ENCODE measurements at regions not wholly inside any gene's neighbourhood (a gene's known extent, or its start where the extent isn't known, plus 50 kb on each side); places are given as distances from the start of the nearest gene placed in this dataset.

DNA sequence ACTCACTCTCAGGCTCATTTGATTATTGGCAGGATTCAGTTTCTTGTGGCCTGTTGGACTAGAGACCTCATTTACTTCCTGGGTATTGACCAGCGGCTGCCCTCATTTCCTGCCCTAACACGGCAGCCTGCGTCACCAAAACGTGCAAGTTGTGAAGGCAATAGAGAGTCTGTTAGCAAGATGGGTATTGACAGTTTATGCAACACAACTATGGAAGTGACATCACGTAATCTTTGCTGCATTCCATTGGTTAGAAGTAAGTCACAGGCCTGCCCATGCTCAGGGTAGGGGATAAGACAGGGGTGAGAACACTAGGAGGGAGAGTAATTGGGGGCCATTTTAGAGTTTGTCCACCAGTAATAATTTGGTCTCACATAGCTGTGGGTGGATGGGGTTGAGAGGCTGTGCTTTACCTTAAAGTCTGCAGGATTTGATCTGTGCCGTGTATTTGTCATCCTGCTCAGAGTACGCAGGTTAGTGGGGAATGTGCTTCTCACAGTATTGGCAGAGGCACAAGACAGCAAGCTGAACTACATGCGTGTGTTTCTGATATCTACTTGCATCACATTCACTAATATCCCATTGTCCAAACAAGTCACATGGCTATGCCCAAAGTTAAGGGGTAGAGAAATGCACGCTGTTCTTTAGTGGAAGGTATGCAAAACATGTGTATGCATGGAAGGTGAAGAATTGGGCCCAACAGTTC lies 83.3 kb downstream of the EDEM1 start:
- no peak for DNase-seq

DNA sequence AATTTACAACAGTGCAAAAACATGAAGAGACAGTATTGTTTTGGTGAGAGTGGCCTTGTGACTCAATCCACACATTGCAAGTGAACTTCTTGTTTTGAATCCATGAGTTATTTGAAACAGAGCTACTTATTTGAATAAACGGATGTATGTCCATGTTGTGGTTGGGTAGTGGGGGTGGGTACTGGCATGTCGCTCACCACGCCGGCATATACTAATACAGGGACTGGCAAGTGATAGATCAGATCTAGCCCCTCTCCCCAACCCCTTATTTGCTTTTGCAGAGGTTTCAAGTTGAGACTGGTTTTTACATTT lies 83.8 kb downstream of the EDEM1 start:
- DNase-seq = no peak

DNA sequence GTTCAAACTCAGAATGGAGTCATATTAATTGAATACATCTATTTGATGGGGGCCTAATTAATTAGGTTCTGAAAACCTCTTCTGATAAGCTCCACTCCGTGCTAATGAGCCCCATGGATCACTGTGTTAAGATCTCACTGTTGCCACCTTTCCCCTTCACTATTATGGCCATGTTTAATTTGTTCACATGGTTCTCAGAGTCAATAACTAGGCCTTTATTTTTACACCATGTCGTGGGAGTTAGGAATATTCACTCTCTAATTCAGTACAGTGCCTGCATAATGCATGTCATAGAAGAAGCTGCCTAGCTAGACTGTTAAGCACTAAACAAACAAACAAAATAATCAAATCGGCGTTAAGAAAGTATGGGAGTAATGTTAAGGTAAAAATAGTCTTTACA lies 84.9 kb downstream of the EDEM1 start:
- no peak for DNase-seq

DNA sequence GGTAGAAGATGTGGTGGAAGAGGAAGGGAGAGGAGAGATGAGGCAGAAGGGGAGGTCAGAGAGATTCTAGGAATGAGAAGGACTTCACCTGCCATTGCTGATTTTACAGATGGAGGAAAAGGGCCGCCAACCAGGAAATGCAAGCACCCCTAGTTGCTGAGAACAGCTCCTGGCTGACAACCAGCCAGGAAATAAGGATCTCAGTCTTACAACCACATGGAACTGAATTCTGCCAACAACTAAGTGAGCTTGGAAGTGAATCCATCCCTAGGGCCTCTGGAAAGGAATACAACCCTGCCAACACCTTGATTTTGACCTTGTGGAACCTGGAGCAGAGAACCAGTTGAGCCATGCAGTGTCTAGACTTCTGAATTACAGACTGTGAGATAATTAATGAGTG lies 86.6 kb downstream of the EDEM1 start:
- no peak for DNase-seq

DNA sequence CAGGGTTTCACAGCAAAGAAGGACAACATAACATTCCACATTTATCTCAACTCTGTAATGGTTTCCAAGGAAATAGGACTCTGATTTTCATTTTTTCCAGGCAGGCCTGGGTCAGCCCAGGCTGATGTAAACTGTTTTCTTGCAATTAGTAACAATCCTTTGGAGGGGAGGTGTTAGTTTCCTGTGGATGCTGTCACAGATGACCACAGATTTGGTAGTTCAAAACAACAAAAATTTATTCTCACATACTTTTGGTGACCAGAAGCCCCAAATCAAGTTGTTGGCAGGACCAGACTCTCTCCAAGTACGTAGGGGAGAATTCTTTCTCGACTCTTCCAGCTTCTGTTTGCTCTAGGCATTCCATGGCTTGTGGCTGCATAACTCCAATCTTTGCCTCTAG lies 88.0 kb downstream of the EDEM1 start:
- no peak for DNase-seq

DNA sequence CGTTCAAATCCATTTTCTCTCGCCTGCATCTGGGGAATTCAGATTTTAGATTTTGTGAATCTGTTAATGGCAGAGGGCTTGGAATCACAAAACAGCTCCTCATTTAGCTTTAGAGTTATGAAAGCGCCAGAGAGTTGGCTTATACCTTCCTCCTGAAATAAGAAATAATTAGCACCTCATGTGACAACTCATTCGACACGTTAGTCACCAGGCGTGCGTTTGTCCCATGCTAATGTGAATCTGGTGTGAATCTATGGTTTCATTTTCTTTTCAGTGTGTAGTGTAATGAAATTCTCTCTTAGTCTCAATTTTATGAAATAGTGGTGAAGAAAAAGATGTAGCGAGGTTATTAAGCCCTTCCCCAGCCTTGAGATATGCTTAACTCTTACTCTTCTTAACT lies 89.4 kb downstream of the EDEM1 start:
- no peak for DNase-seq

DNA sequence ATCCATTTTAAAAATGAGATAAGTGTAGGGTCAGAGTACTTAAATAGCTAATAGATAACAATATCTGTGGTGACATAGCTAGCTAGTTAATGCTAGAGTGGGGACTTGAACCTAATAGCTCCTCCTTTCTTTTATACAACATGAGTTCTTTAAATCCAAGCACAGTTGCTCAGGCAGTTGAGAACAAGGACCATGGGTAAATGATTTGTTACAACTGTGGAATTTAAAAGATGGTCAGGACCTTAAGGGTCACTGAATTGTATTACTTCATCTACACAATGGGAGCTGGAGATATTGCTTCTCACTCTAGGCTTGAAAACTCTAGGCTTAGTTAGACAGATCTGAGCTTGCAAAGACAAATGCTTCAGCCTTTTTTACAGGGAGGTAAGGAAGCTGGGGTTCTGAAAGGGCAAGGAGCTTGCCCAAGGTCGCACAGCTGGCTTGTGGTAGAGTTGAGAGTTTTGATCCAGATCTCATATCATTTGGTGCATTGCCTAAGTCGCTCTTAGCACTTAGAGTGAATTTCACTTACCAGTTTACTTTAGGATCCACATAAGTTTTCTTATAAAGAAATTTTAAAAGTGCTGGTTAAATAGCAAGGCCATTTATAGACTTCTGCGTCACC lies 90.2 kb downstream of the EDEM1 start:
- DNase-seq = no peak

DNA sequence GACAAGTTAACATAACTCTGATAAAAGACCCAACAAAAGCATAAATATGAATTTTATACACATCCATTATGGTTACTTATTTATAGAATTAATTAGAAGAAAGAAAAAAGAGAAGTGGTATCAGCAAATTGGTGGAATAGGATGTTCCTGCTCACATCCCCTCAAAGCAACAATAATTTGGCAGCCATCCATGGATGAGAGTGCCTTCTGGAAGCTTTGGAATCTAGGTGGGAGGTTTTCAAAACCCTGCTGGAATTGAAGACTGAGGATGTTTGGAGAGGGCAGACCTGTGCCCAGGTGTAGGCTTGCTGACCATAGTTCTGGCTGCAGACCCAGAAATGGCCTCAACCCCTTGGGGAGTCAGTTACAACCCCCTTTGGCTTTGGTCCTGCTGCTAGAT lies 91.2 kb downstream of the EDEM1 start:
- DNase-seq = no peak

DNA sequence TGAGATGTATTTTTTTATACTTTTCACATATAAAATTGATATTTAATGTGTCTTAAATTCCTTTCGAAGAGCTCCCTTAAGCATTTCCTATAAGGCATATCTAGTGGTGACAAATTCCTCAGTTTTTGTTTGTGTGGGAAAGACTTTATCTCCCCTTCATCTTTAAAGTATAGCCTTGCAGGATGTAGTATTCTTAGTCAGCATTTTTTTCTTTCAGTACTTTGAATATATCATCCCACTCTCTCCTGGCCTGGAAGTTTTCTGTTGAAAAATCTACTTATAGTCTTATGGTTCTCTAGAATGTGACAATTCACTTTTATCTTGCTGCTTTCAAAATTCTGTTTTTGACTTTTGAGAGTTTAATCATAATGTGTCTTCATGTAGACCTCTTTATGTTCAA lies 95.2 kb downstream of the EDEM1 start:
- DNase-seq = no peak

DNA sequence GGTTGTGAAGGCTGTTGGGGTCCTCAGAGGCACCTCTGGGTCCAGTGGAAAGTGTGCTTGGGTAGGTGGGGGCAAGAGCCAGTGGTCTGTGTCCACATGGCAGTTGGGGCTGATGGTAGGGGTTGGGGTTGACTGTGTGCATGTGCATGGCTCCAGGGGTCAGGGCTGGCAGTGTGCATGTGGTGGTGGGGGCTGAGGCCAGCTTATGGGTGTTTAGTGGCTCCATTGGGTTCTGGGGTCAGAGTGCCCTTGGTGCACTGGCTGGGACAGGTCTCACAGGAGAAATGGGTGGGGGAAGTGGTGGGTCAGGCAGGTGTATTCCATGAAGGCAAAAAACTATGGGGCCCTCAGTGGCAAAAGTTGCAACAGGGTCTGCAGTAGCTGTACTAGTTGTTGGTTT lies 97.9 kb downstream of the EDEM1 start:
- DNase-seq = no peak

DNA sequence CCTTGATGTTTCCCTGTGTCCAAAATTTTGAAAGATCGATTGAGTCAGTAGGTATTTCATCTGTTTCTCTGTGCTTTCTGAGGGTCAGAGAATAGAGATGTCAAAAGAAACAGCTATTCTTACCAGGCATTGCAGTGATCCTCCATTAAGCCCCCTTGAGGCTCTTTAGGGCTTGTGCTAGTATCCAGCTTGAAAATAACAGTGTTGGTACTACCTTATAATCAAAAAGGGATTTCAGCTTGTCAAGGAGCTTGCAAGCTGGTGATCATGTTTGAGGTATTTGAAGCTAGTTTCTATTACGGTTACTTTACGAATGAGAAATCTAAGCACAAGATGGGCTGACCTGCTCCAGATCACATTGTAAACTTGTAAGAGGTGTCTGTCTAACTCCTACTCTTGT lies 103.4 kb downstream of the EDEM1 start:
- DNase-seq = no peak

DNA sequence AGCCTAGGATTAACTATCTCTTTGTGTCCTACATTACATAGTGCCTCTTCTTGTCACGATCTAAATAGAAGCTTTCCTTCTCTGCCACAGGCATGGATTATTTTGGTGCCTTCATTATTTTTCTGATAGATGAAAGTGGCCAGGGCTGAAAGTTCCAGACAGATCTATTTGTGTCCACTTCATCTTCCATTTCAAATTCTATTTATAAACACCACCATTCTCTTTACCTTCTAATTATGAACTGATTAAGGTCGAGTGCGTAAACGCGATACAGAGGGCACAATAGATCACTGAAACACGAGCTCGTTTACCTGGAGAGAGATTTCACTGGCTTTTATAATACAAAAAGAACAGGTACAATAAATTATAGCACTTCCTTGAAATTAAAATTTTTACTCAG lies 105.0 kb downstream of the EDEM1 start:
- no peak for DNase-seq

DNA sequence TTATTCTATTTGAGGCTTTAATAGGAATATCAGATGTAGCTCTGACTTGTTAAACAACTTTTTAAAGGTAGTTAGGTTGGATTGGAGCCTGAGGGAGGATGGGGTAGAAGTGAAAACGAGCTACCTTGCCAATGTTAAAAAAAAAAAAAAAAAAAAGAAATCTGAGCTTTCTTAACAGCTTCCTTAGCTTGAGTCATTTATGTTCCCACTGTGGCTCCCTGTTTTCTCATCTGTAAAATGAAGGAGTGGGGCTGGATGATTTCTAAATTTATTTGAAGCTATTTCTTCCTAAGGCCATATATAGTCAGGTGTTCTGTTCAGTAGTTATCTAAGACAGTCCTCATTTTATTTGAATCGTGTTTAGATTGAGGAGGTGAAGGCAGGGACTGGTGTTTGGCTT lies 105.7 kb downstream of the EDEM1 start:
- no peak for DNase-seq

DNA sequence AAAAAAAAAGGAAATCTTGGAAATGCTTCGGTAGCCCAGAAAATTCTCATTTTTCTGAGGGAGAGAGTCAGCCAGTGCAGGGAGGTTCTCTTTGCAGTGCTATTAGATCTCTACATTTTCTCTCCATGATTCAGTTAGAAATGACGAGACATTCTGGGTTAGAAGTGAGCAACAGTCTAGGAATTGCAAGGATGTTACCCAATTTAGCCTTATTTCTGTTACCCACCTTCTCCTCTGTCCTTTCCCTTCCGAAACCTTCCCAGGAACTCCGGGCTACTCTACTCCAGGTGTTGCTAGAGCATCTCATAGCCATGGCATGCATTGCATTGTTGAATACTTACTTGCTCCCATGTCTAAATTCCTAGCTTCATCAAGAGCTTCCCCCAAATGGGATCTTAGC lies 106.8 kb downstream of the EDEM1 start:
- DNase-seq = no peak

DNA sequence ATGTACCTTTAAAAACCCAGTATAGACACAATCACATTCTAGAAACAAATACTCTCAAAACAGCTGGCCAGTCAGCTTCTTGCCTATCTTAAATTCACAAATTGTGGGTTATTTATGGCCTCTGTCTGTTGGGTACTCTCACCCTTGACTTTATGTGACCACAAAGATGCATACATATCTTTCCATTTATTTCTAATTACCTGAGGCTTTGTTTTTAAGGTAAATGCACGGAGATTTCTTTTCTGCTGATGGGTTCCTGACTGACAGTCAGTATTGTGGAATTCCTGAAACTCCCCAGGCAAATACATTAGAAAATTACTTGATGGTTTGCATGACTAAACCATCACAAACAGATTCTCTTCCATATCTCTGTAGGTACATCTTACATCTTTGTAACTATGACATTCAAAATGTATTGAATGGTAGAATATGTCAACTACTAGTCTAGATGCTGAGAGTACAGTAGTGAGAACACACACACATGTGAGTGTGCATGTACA lies 107.7 kb downstream of the EDEM1 start:
- DNase-seq = no peak

DNA sequence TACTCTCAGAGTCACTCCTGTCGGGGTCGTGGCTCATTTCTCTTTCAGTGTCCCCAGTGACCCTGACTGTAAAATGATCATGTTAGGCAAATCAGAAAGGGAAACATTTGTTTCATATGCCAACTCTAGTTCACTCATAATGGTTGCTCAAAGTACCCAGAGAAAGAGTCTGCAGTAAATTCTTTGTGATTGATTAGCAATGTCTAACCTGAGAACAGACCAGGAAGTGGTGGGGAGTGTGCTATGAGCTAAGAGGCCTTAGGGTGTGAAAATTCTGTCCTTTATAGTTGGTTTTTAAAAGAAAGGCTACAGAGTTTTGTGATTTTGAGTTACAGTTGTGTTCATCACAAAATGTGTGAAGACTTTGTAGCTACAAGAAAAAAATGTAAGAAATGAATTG lies 108.9 kb downstream of the EDEM1 start:
- DNase-seq = no peak

DNA sequence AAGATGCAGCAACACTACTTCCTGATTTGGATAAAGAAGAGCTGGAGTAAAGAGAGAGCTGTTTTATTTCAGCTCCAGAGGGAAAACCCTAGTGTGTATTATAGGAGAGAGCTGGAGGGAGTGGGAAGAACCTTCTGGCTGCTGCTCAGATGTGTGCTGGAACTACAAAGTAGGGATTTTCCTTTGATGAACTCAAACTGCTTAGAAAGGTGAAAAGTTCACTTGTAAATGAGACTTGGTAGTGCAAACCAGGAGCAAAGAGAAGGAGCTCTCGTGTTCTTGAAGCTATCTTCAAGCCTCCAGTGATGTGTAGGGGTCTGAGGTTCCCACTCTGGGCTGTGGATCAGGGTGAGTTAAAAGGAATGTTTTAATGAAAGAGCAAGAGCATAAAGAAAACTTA lies 110.4 kb downstream of the EDEM1 start:
- no peak for DNase-seq

DNA sequence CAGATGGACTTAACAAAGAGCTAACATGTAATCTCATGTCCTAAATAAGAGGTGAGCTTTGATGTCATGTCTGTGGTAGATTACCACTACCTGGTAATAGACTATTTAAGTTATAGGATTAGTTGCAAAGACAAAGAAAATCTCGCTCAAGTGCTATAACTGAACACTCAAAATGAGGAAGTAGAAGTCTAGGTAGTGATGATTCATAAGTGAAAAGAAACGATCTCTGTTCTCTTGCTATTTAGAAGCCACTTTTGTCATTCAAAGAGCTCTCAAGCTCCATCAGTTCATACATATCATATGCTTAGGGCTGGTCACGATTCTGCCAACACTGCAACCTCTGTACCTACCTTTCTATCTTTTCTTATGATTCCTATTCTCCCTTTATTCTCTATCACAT lies 110.9 kb downstream of the EDEM1 start:
- no peak for DNase-seq

DNA sequence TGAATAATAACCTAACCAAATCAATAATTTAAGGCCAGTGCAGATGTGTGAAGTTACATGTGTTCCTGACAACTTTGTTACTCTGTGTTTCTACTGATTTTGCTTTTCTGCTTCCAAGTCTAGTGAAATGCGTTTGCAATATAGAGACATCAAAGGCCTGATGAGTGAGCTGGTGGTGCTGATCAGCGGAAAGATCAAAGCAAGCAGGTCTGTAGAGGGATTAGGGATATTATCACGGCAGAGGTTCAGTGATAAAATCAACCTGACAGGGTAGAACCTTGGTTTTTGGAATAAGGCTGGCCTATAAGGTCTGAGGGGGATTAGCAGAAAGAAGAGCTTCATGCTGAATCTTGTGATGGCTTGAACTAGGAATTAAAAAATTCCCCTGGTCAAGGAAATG lies 111.7 kb downstream of the EDEM1 start:
- DNase-seq = no peak

DNA sequence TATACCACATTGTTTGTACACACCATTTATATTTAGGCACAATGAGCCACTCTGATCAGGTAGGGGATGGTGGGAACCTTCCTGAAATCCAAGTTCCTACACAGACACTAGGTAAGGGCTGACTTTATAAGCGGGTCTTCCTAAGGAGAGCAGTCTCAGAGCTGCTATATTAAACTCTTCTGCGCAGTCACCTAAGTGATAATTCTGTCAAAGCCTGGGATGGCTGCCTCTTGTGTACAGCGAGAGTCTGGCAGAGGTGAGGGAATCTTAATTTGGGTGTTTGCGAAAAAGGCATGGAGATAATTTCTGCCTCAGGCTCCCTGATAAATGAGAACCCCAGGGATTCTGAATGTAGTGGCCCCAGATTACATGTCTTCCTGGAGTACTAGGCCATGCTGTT lies 113.1 kb downstream of the EDEM1 start:
- DNase-seq = no peak

DNA sequence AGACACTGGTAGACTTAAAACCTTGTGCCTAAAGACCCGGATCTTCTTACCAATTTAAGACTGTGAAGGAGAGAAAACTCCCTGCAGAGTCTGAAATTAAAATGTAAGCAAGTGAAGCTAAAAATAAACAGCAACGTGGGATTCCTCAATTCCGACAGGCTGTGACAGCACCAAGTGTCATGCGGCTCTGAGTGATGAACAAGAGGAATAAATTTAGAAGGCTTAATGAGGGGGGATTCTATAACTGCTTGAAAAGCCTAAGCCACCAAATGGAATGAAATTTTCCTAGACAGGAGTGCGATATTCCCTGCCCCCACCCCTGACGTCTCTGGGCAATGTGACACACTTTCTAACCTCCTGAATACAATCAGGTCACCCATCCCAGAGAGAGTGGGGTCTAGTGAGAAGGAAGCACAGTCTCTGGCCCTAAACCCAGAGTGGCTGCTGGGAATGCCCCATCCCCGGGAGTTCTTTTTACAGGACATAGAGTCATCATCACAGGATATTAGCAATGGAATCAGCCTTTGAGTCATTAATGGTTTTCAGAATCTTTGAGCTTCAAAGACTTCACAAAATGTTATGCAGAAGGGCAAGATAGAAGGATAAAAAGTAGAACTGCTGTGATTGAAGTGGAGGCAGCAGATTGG lies 114.3 kb downstream of the EDEM1 start:
- no peak for DNase-seq

DNA sequence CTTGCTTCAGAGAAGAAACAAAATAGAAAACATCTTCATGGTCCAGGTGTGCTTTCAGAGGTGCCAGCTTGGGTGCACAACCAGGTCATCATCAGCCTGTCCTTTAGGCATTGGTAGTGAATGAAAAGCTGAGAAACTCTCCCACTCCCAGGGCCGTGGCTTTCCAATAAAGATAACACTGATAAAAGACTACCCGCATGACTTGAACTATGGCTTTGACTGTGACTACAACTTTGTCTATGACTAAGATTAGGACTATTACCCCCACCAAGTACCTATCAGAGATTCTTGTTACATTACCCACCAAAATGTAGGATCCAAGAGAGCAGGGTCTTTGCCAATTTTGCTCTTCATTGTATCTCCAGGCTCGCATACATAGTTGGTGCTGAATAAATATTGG lies 115.2 kb downstream of the EDEM1 start:
- DNase-seq = no peak

DNA sequence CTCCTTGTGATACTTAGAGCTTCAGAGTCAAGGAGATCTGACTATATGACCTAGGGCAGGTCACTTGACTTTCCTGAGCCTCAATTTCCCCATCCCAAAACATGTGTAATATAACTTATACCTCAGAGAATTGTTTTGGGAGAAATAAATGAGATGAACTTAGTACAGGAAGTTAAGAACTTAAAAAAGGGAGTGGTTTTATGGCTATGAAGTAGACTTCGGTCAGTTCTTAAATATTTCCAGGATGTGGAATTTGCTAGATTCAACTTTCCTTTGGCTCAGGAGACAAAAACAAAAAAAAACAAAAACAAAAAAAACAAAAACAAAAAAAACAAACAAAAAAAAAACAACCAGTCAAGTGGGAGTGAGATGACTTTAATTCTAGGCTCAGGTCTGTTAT lies 116.7 kb downstream of the EDEM1 start:
- no peak for DNase-seq

DNA sequence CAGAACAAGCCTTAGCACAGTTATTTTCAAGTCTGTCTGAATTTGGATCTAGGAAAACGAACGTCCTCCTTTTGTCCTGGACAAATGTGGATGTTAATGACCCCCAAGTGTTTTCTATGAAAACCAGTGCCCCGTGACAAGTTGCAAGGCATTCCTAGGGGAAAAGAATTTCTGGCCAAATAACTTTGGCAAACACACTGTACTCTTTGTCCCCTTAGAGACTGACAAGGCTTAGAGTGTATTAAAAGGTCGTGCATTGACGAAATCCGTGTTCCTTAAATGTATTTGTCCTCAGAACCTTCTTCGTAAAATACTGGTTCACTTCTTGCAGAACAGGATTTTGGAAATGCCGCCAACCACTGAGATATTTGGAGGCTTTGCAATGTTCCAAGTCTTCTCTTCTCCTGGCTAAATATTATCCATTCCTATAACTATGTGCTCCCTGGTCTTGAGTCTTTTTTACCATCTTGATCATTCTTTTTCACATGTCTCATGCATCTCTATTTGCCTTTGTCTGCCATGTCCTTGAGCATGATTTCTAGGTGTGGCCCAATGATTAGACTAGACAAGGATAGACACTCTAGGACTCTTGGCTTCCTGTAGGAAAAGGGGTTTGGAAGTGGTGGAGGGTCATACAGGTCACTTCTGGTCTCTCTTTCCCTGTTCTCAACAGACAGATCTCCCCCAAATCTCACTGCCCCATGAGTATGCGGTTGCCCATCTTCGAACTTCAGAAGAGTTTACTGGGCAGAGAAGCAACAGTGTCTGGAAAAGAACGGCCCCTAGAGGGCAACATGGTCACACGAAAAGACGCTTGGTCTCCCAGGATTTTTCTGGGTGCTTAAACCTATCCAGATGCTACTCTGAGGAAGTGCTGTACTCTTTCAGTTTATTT lies 117.5 kb downstream of the EDEM1 start:
- DNase-seq = peak; percentile 4
